Muscle layer of duodenum (tissue), 2 donors: ENCODE measurements at regions not wholly inside any gene's neighbourhood (a gene's known extent, or its start where the extent isn't known, plus 50 kb on each side); places are given as distances from the start of the nearest gene placed in this dataset.
A peak's percentile ranks its signal among the peaks of the same experiment; 100 is the strongest.
"Not testable (repeated sequence)": the region's sequence is repeated elsewhere in the genome, so short reads cannot be mapped to it uniquely, and the experiment has no call there.

ENCODE experiments used
- H3K27ac ChIP-seq: one replicate; pipeline ENCODE4 v1.7.0; 2013; ENCODE audit warnings: mild to moderate bottlenecking, low read length
- H3K27me3 ChIP-seq: one replicate; pipeline ENCODE4 v1.7.0; 2013; ENCODE audit warnings: low read depth, mild to moderate bottlenecking, control low read depth, low read length
- H3K36me3 ChIP-seq, 2 donors: one replicate each; pipeline ENCODE4 v1.7.0; 2013; ENCODE audit warnings: low read length in 2 of 2, control low read depth in 1 of 2, mild to moderate bottlenecking in 1 of 2; ENCODE audit not compliant: insufficient read depth in 2 of 2, control insufficient read depth in 1 of 2
- H3K4me1 ChIP-seq, 2 donors: one replicate each; pipeline ENCODE4 v1.7.0; 2013; ENCODE audit warnings: low read length in 2 of 2, mild to moderate bottlenecking in 2 of 2, control low read depth in 1 of 2, moderate library complexity in 1 of 2; ENCODE audit not compliant: insufficient read depth in 2 of 2, control insufficient read depth in 1 of 2
- H3K4me3 ChIP-seq, 2 donors: one replicate each; pipeline ENCODE4 v1.7.0; 2013; ENCODE audit warnings: low read length in 2 of 2, low read depth in 1 of 2, mild to moderate bottlenecking in 1 of 2
- H3K9me3 ChIP-seq, 2 donors: one replicate each; pipeline ENCODE4 v1.7.0; 2013; ENCODE audit warnings: low read length in 2 of 2, control low read depth in 1 of 2, mild to moderate bottlenecking in 1 of 2; ENCODE audit not compliant: control insufficient read depth in 1 of 2
- donor health status: healthy.

- Histone ChIP-seq H3K27me3 (no peaks in the 10 kb centered on the region), H3K4me1 (peaks cover 0 to 5% of the 10 kb centered on the region in 2 donors), H3K27ac (no peak overlapping the region), H3K4me3 (no peak overlapping the region), H3K9me3 (no peaks in the 10 kb centered on the region), H3K36me3 (no peaks in the 10 kb centered on the region)
Measured at GRCh38 chr20:33922224-33922623, 71.5 kb upstream of the RALY start.

GRCh38 chr20:33923740-33924139 is 70.0 kb upstream of the RALY start:
- no peak overlapping the region for H3K4me3 ChIP-seq
- no peaks in the 10 kb centered on the region for H3K9me3 ChIP-seq
- H3K27ac ChIP-seq = no peak overlapping the region
- no peaks in the 10 kb centered on the region for H3K27me3 ChIP-seq
- H3K36me3 ChIP-seq = no peaks in the 10 kb centered on the region
- no peaks in the 10 kb centered on the region for H3K4me1 ChIP-seq

DNA sequence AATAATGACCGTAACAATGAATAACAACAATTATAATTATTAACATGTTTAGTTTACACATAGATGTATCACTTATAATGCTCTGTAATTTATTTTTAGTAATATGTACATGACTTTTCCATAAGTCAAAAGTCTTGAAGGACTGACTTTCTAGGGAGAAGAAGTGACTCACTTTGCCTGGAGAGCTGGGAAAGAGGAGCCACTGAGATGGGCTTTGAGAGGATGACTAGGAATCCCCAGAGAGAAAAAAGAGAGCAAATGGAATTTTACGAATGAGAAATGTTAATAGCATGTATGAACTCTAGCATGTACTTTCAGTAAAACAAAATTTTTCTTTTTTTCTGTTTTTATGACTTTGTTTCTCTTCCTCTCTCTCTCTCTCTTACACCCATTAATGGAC is 67.8 kb upstream of the RALY start:
- Histone ChIP-seq H3K27me3 (no peaks in the 10 kb centered on the region), H3K4me1 (no peaks in the 10 kb centered on the region), H3K9me3 (no peaks in the 10 kb centered on the region), H3K36me3 (no peaks in the 10 kb centered on the region), H3K4me3 (no peak overlapping the region), H3K27ac (no peak overlapping the region)

GRCh38 chr20:33926425-33926824 is 67.3 kb upstream of the RALY start:
- Histone ChIP-seq H3K4me1 (no peaks in the 10 kb centered on the region), H3K4me3 (no peak overlapping the region), H3K9me3 (no peaks in the 10 kb centered on the region), H3K27ac (no peak overlapping the region), H3K27me3 (no peaks in the 10 kb centered on the region), H3K36me3 (no peaks in the 10 kb centered on the region)

GRCh38 chr20:33927724-33928123 is 66.0 kb upstream of the RALY start:
- H3K36me3 ChIP-seq = no peaks in the 10 kb centered on the region
- H3K4me1 ChIP-seq = no peaks in the 10 kb centered on the region
- H3K27ac ChIP-seq = no peak overlapping the region
- no peaks in the 10 kb centered on the region for H3K27me3 ChIP-seq
- H3K4me3 ChIP-seq = no peak overlapping the region
- H3K9me3 ChIP-seq = no peaks in the 10 kb centered on the region

GRCh38 chr20:33929917-33930316 is 63.8 kb upstream of the RALY start:
- H3K27ac ChIP-seq = no peak overlapping the region
- no peaks in the 10 kb centered on the region for H3K27me3 ChIP-seq
- no peaks in the 10 kb centered on the region for H3K36me3 ChIP-seq
- no peak overlapping the region for H3K4me3 ChIP-seq
- no peaks in the 10 kb centered on the region for H3K9me3 ChIP-seq
- H3K4me1 ChIP-seq = peaks cover 0 to 5% of the 10 kb centered on the region in 2 donors

DNA sequence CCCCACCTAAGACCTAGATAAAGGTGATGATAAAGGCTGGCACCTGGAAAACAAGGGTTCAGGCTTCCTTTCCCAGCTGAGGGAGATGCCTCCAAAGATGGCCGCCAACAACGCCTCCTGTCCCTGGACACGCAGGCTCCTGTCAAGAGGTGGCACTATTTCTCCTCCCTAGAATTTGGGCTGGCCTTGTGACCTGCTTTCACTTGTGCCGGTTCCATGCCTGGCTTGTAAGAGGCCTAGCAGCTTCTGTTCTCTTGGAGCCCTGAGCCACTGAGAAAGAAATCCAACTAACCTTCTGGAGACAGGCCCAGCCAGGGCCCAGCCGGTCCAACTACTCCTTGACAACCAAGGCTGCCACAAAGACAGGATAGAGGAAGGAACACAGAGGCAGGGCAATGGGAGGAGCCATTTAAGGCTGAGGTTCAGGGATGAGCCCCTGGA is 60.2 kb upstream of the RALY start:
- Histone ChIP-seq H3K4me3 (no peak overlapping the region), H3K9me3 (no peaks in the 10 kb centered on the region), H3K27me3 (no peaks in the 10 kb centered on the region), H3K27ac (peak overlapping the region; percentile 45), H3K4me1 (peaks cover 0 to 5% of the 10 kb centered on the region in 2 donors), H3K36me3 (no peaks in the 10 kb centered on the region)

GRCh38 chr20:33936656-33937055 is 57.1 kb upstream of the RALY start:
- no peaks in the 10 kb centered on the region for H3K9me3 ChIP-seq
- no peaks in the 10 kb centered on the region for H3K36me3 ChIP-seq
- H3K27ac ChIP-seq = no peak overlapping the region
- H3K4me1 ChIP-seq = peaks cover 0 to 5% of the 10 kb centered on the region in 2 donors
- H3K27me3 ChIP-seq = no peaks in the 10 kb centered on the region
- no peak overlapping the region for H3K4me3 ChIP-seq

DNA sequence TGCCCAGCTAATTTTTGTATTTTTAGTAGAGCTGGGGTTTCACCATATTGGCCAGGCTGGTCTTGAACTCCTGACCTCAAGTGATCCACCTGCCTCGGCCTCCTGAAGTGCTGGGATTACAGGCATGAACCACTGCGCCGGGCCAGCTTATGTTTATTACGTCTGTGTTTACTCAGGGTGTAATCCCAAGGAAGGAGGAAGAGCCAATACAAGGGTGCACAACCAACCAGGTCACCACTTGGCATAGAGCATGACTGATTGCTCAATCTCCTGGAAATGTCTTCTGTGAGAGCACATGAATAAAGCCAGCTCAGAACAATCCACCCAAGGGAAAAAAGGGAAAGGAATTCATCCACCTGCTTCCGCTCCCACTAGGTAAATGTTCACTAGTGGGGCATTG is 54.7 kb upstream of the RALY start:
- H3K36me3 ChIP-seq, H3K4me1 ChIP-seq, H3K9me3 ChIP-seq, H3K4me3 ChIP-seq, H3K27ac ChIP-seq, H3K27me3 ChIP-seq: not testable (repeated sequence)

GRCh38 chr20:33940666-33941065 is 53.0 kb upstream of the RALY start:
- H3K27ac ChIP-seq = no peak overlapping the region
- no peaks in the 10 kb centered on the region for H3K27me3 ChIP-seq
- H3K9me3 ChIP-seq = no peaks in the 10 kb centered on the region
- H3K36me3 ChIP-seq = no peaks in the 10 kb centered on the region
- H3K4me1 ChIP-seq = no peaks in the 10 kb centered on the region
- H3K4me3 ChIP-seq = no peak overlapping the region
